GM23338 (cell line): ENCODE measurements at regions not wholly inside any gene's neighbourhood (a gene's known extent, or its start where the extent isn't known, plus 50 kb on each side); places are given as distances from the start of the nearest gene placed in this dataset.

Source experiments
- ATAC-seq: fragments of 200-7000 bp; cut with Tn5 transposase; 3 replicates; pipeline ENCODE4 v1.9.1; 2020
- DNase-seq: peaks from one replicate; pipeline ENCODE4 v3.0.0-alpha.2; 2015; ENCODE audit warnings: low spot score
- H2AFZ ChIP-seq: fragments of 200-600 bp; sonication (generic); 2 replicates; pipeline ENCODE4 v1.8.0; 2016; ENCODE audit warnings: antibody characterized with exemption, mild to moderate bottlenecking, moderate library complexity
- H3F3A ChIP-seq: fragments of 200-600 bp; sonication (generic); replicated peaks from 2 replicates; pipeline ENCODE4 v1.8.0; 2017; ENCODE audit warnings: antibody characterized with exemption, mixed run types, low read depth
- H3K27ac ChIP-seq: fragments of 200-600 bp; sonication (generic); 2 replicates; pipeline ENCODE4 v1.6.1; 2016; ENCODE audit warnings: low read depth
- H3K27me3 ChIP-seq: fragments of 200-600 bp; sonication (generic); 2 replicates; pipeline ENCODE4 v1.8.0; 2016; ENCODE audit warnings: mild to moderate bottlenecking, mixed run types, moderate library complexity; ENCODE audit not compliant: insufficient read depth
- H3K36me3 ChIP-seq: fragments of 200-600 bp; sonication (generic); 2 replicates; pipeline ENCODE4 v1.8.0; 2016; ENCODE audit warnings: mild to moderate bottlenecking; ENCODE audit not compliant: insufficient read depth
- H3K4me1 ChIP-seq: fragments of 200-600 bp; sonication (generic); 2 replicates; pipeline ENCODE4 v1.8.0; 2016; ENCODE audit warnings: mild to moderate bottlenecking, moderate library complexity; ENCODE audit not compliant: insufficient read depth
- H3K4me2 ChIP-seq: fragments of 200-600 bp; sonication (generic); 2 replicates; pipeline ENCODE4 v1.7.1; 2017; ENCODE audit warnings: mixed run types
- H3K4me3 ChIP-seq: fragments of 200-600 bp; sonication (generic); 2 replicates; pipeline ENCODE4 v1.6.1; 2016; ENCODE audit warnings: mixed run types
- H3K79me2 ChIP-seq: fragments of 200-600 bp; sonication (generic); replicated peaks from 2 replicates; pipeline ENCODE4 v1.8.0; 2017; ENCODE audit warnings: mild to moderate bottlenecking; ENCODE audit not compliant: insufficient read depth
- H3K9me2 ChIP-seq: fragments of 200-600 bp; sonication (generic); 2 replicates; pipeline ENCODE4 v1.8.0; 2017; ENCODE audit not compliant: insufficient read depth
- H4K20me1 ChIP-seq: fragments of 200-600 bp; sonication (generic); replicated peaks from 2 replicates; pipeline ENCODE4 v1.8.0; 2017; ENCODE audit warnings: mild to moderate bottlenecking; ENCODE audit not compliant: insufficient read depth
- H3K27ac Mint-ChIP-seq: 2 replicates; pipeline ENCODE4 v1.8.0; 2020; ENCODE audit warnings: inconsistent platforms, mild to moderate bottlenecking, moderate library complexity, mixed read lengths
- H3K27me3 Mint-ChIP-seq: 3 replicates; pipeline ENCODE4 v1.8.0; 2022; ENCODE audit warnings: low read depth, mild to moderate bottlenecking, moderate library complexity, mixed read lengths, inconsistent platforms; ENCODE audit not compliant: insufficient read depth, poor library complexity
- H3K36me3 Mint-ChIP-seq: 3 replicates; pipeline ENCODE4 v1.8.0; 2021; ENCODE audit warnings: low read depth, mild to moderate bottlenecking, inconsistent platforms, moderate library complexity, mixed read lengths
- H3K4me1 Mint-ChIP-seq: 3 replicates; pipeline ENCODE4 v1.8.0; 2020; ENCODE audit warnings: mild to moderate bottlenecking, inconsistent platforms, mixed read lengths
- H3K4me3 Mint-ChIP-seq: 3 replicates; pipeline ENCODE4 v1.8.0; 2021; ENCODE audit warnings: moderate library complexity, mild to moderate bottlenecking, inconsistent platforms, mixed read lengths
- H3K9me3 Mint-ChIP-seq: 3 replicates; pipeline ENCODE4 v1.8.0; 2020; ENCODE audit warnings: moderate library complexity, mild to moderate bottlenecking, inconsistent platforms, mixed read lengths
- CREB1 ChIP-seq: fragments of 250-450 bp; sonication (Bioruptor Pico); IDR thresholded peaks from 2 replicates; pipeline ENCODE4 v1.5.0; 2020; ENCODE audit warnings: low read depth, mild to moderate bottlenecking, moderate library complexity
- EZH2 ChIP-seq: fragments of 200-600 bp; sonication (generic); IDR thresholded peaks from one replicate; pipeline ENCODE4 v1.8.0; 2017; ENCODE audit warnings: antibody characterized with exemption, mild to moderate bottlenecking, low read depth; ENCODE audit not compliant: unreplicated experiment
- EZH2phosphoT487 ChIP-seq: fragments of 200-600 bp; sonication (generic); IDR thresholded peaks from one replicate; pipeline ENCODE4 v1.8.1; 2018; ENCODE audit warnings: antibody characterized with exemption; ENCODE audit not compliant: unreplicated experiment
- NANOG ChIP-seq: IDR thresholded peaks from 2 replicates; pipeline ENCODE4 v1.6.1; 2016; ENCODE audit warnings: antibody characterized with exemption, borderline replicate concordance
- POLR2AphosphoS5 ChIP-seq: IDR thresholded peaks from 2 replicates; pipeline ENCODE4 v1.6.1; 2016; ENCODE audit warnings: antibody characterized with exemption, low read depth
- REST ChIP-seq: IDR thresholded peaks from one replicate; pipeline ENCODE4 v1.6.1; 2018; ENCODE audit warnings: antibody characterized with exemption; ENCODE audit not compliant: unreplicated experiment
- STAT1 ChIP-seq: IDR thresholded peaks from one replicate; pipeline ENCODE4 v1.6.1; 2016; ENCODE audit warnings: antibody characterized with exemption; ENCODE audit not compliant: unreplicated experiment
- ZNF114 ChIP-seq: fragments of 250-450 bp; sonication (Bioruptor Pico); IDR thresholded peaks from 2 replicates; pipeline ENCODE4 v1.5.0; 2020; ENCODE audit warnings: mild to moderate bottlenecking, moderate library complexity
- ZNF331 ChIP-seq: fragments of 250-450 bp; sonication (Bioruptor Pico); IDR thresholded peaks from 2 replicates; pipeline ENCODE4 v1.5.0; 2020; ENCODE audit warnings: low read depth, mild to moderate bottlenecking, moderate library complexity
- TF ChIP-seq, protein P1 (sequence below), 2 experiments: fragments of 200-600 bp in 1 of 2; sonication (generic) in 1 of 2; conservative IDR thresholded peaks; 2 replicates each; pipeline versions ENCODE4 v1.5.1 to v1.6.1; 2016 to 2017; ENCODE audit warnings: antibody characterized with exemption in 2 of 2, low read depth in 2 of 2, mild to moderate bottlenecking in 2 of 2, moderate library complexity in 1 of 2
- TF ChIP-seq, protein P2 (sequence below): IDR thresholded peaks from 2 replicates; pipeline ENCODE4 v1.6.1; 2016; ENCODE audit warnings: antibody characterized with exemption

- TF ChIP-seq, protein P1, sequence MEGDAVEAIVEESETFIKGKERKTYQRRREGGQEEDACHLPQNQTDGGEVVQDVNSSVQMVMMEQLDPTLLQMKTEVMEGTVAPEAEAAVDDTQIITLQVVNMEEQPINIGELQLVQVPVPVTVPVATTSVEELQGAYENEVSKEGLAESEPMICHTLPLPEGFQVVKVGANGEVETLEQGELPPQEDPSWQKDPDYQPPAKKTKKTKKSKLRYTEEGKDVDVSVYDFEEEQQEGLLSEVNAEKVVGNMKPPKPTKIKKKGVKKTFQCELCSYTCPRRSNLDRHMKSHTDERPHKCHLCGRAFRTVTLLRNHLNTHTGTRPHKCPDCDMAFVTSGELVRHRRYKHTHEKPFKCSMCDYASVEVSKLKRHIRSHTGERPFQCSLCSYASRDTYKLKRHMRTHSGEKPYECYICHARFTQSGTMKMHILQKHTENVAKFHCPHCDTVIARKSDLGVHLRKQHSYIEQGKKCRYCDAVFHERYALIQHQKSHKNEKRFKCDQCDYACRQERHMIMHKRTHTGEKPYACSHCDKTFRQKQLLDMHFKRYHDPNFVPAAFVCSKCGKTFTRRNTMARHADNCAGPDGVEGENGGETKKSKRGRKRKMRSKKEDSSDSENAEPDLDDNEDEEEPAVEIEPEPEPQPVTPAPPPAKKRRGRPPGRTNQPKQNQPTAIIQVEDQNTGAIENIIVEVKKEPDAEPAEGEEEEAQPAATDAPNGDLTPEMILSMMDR (conservative IDR thresholded peaks at IDR 0.05; ENCODE audit: low read depth in 2 of 2) = no peak
- no peak for TF ChIP-seq NANOG
- TF ChIP-seq EZH2phosphoT487 = no peak
- TF ChIP-seq REST = no peak
- no peak for TF ChIP-seq STAT1
Measured at GRCh38 chr9:27817747-27818146, 244.5 kb upstream of the C9orf72 start (continued).

GRCh38 chr9:27818348-27818747 is 245.1 kb upstream of the C9orf72 start:
- Mint-ChIP-seq H3K4me3 (no peak overlapping the region), H3K27ac (no peak overlapping the region), H3K27me3 (no peaks in the 10 kb centered on the region), H3K4me1 (peaks cover 2% of the 10 kb centered on the region; the same call in 1 of the 3 replicates), H3K9me3 (no peaks in the 10 kb centered on the region), H3K36me3 (no peaks in the 10 kb centered on the region)
- Histone ChIP-seq H2AFZ (0 out of 2 replicates have a peak overlapping the region, but pooled peaks have one; percentile 67), H3K9me2 (no peaks in the 10 kb centered on the region), H3K79me2 (no peaks in the 10 kb centered on the region), H3K4me3 (no peak overlapping the region), H3K4me2 (no peak overlapping the region), H3F3A (no peaks in the 10 kb centered on the region), H4K20me1 (no peaks in the 10 kb centered on the region), H3K36me3 (no peaks in the 10 kb centered on the region), H3K27me3 (no peaks in the 10 kb centered on the region), H3K27ac (no peak overlapping the region), H3K4me1 (no peaks in the 10 kb centered on the region)
- DNase-seq = no peak
- ATAC-seq = no peak
- TF ChIP-seq STAT1 (no peak), ZNF114 (no peak), EZH2 (no peak), ZNF331 (CRISPR knock-in tag) (no peak), EZH2phosphoT487 (no peak), REST (no peak), POLR2AphosphoS5 (no peak), NANOG (no peak), CREB1 (no peak)
- TF ChIP-seq, protein P2, sequence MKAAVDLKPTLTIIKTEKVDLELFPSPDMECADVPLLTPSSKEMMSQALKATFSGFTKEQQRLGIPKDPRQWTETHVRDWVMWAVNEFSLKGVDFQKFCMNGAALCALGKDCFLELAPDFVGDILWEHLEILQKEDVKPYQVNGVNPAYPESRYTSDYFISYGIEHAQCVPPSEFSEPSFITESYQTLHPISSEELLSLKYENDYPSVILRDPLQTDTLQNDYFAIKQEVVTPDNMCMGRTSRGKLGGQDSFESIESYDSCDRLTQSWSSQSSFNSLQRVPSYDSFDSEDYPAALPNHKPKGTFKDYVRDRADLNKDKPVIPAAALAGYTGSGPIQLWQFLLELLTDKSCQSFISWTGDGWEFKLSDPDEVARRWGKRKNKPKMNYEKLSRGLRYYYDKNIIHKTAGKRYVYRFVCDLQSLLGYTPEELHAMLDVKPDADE = no peak
- TF ChIP-seq, protein P1 (conservative IDR thresholded peaks at IDR 0.05; ENCODE audit: low read depth in 2 of 2) = no peak
